HCT116 (cell line): ENCODE measurements at regions not wholly inside any gene's neighbourhood (a gene's known extent, or its start where the extent isn't known, plus 50 kb on each side); places are given as distances from the start of the nearest gene placed in this dataset.

Experiments
- CBX3 ChIP-seq: IDR thresholded peaks from 2 replicates; pipeline ENCODE4 v1.6.1; 2012; ENCODE audit warnings: low read depth
- CTCF ChIP-seq, 3 experiments: fragments of 200-600 bp in 1 of 3; sonication (generic) in 1 of 3; IDR thresholded peaks in 2 of 3; conservative IDR thresholded peaks in 1 of 3; 2 replicates each; pipeline ENCODE4 v1.5.1; 2012 to 2017; ENCODE audit warnings: low read depth in 2 of 3, low read length in 2 of 3, antibody characterized with exemption in 1 of 3, borderline replicate concordance in 1 of 3, control low read depth in 1 of 3, mild to moderate bottlenecking in 1 of 3, mixed read lengths in 1 of 3, mixed run types in 1 of 3, moderate library complexity in 1 of 3; ENCODE audit not compliant: insufficient read depth in 1 of 3
- POLR2AphosphoS5 ChIP-seq: IDR thresholded peaks from 2 replicates; pipeline ENCODE4 v1.6.1; 2011; ENCODE audit warnings: mild to moderate bottlenecking, low read depth, low read length, moderate library complexity

- no peak for TF ChIP-seq POLR2AphosphoS5
- TF ChIP-seq CBX3 = no peak
- no peak for TF ChIP-seq CTCF (IDR thresholded peaks at IDR 0.05 in 2 of 3, conservative IDR thresholded peaks at IDR 0.05 in 1 of 3; ENCODE audit: borderline replicate concordance in 1 of 3, insufficient read depth in 1 of 3, low read depth in 2 of 3, low read length in 2 of 3)
Measured at GRCh38 chr3:75863130-75863529, 77.8 kb upstream of the ZNF717 start.
